HCT116 (cell line): ENCODE measurements at regions not wholly inside any gene's neighbourhood (a gene's known extent, or its start where the extent isn't known, plus 50 kb on each side); places are given as distances from the start of the nearest gene placed in this dataset.

ENCODE experiments used
- CTCF ChIP-seq, 3 experiments: fragments of 200-600 bp in 1 of 3; sonication (generic) in 1 of 3; IDR thresholded peaks in 2 of 3; conservative IDR thresholded peaks in 1 of 3; 2 replicates each; pipeline ENCODE4 v1.5.1; 2012 to 2017; ENCODE audit warnings: low read depth in 2 of 3, low read length in 2 of 3, antibody characterized with exemption in 1 of 3, borderline replicate concordance in 1 of 3, control low read depth in 1 of 3, mild to moderate bottlenecking in 1 of 3, mixed read lengths in 1 of 3, mixed run types in 1 of 3, moderate library complexity in 1 of 3; ENCODE audit not compliant: insufficient read depth in 1 of 3
- JUND ChIP-seq: IDR thresholded peaks from 2 replicates; pipeline ENCODE4 v1.6.1; 2012
- POLR2AphosphoS5 ChIP-seq: IDR thresholded peaks from 2 replicates; pipeline ENCODE4 v1.6.1; 2011; ENCODE audit warnings: mild to moderate bottlenecking, low read depth, low read length, moderate library complexity

GRCh38 chr5:89229331-89230070 is 346.5 kb upstream of the MEF2C start:
- no peak for TF ChIP-seq JUND
- no peak for TF ChIP-seq CTCF (IDR thresholded peaks at IDR 0.05 in 2 of 3, conservative IDR thresholded peaks at IDR 0.05 in 1 of 3; ENCODE audit: borderline replicate concordance in 1 of 3, insufficient read depth in 1 of 3, low read depth in 2 of 3, low read length in 2 of 3)
- no peak for TF ChIP-seq POLR2AphosphoS5
